BJ (cell line): ENCODE measurements at regions not wholly inside any gene's neighbourhood (a gene's known extent, or its start where the extent isn't known, plus 50 kb on each side); places are given as distances from the start of the nearest gene placed in this dataset.

ENCODE experiments used
- CTCF ChIA-PET: fragments of 350-600 bp; formaldehyde crosslinking; extraction: SDS; loops from one replicate; lab custom pipeline; 2021; ENCODE audit warnings: antibody characterized with exemption, inconsistent platforms; lab: Yijun Ruan, JAX
- POLR2A ChIA-PET: fragments of 300-600 bp; sonication (Branson Sonifier 250); formaldehyde crosslinking; extraction: SDS; loops from one replicate; lab custom pipeline; 2021; ENCODE audit warnings: antibody characterized with exemption; lab: Charles Lee
- DNase-seq: peaks from one replicate; pipeline ENCODE4 v3.0.0-alpha.2; 2011; ENCODE audit warnings: low read depth
- H3K27me3 ChIP-seq: 2 replicates; pipeline ENCODE4 v1.6.0; 2011; ENCODE audit warnings: low read length; ENCODE audit not compliant: control insufficient read depth, insufficient read depth
- H3K36me3 ChIP-seq: 2 replicates; pipeline ENCODE4 v1.5.1; 2011; ENCODE audit warnings: low read length; ENCODE audit not compliant: control insufficient read depth, insufficient read depth
- H3K4me3 ChIP-seq: 2 replicates; pipeline ENCODE4 v1.5.1; 2011; ENCODE audit warnings: low read depth, mild to moderate bottlenecking, control low read depth, low read length
- TF ChIP-seq, protein P1 (sequence below): IDR thresholded peaks from 2 replicates; pipeline ENCODE4 v1.5.1; 2011; ENCODE audit warnings: low read depth, mild to moderate bottlenecking, control low read depth, inconsistent platforms, low read length, moderate library complexity; ENCODE audit not compliant: insufficient read depth

DNA sequence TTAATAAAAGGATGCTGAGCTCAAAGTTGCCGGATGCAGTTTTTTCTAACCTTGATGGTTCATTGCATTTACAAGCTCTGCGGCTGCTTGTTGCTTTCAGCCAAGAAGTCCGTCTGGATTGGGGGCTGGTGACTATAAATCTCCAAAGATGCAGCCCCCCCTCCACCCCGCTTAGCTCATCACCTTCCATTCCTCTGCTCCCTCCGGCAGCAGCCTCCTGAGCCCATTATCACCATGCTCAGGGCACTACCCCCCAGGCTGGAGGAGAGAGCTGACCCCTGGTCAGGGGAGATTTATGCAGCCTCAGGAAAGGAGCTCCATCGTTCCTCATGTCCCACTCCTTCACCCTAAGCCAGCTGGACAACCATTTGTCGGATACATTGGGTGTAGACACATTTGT lies 55.3 kb upstream of the ZRANB1 start:
- H3K36me3 ChIP-seq = no peaks in the 10 kb centered on the region
- no peak for DNase-seq
- ChIA-PET POLR2A (no interaction called here), CTCF (interaction anchor here (2.5 kb wide), 1 partner anchor 10 kb away, joined by 8 read pairs; no protein-coding TSS in a partner anchor)
- TF ChIP-seq, protein P1, sequence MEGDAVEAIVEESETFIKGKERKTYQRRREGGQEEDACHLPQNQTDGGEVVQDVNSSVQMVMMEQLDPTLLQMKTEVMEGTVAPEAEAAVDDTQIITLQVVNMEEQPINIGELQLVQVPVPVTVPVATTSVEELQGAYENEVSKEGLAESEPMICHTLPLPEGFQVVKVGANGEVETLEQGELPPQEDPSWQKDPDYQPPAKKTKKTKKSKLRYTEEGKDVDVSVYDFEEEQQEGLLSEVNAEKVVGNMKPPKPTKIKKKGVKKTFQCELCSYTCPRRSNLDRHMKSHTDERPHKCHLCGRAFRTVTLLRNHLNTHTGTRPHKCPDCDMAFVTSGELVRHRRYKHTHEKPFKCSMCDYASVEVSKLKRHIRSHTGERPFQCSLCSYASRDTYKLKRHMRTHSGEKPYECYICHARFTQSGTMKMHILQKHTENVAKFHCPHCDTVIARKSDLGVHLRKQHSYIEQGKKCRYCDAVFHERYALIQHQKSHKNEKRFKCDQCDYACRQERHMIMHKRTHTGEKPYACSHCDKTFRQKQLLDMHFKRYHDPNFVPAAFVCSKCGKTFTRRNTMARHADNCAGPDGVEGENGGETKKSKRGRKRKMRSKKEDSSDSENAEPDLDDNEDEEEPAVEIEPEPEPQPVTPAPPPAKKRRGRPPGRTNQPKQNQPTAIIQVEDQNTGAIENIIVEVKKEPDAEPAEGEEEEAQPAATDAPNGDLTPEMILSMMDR = no peak
- no peak overlapping the region for H3K4me3 ChIP-seq
- H3K27me3 ChIP-seq = peaks cover 4% of the 10 kb centered on the region; the same call in 1 of the 2 replicates

DNA sequence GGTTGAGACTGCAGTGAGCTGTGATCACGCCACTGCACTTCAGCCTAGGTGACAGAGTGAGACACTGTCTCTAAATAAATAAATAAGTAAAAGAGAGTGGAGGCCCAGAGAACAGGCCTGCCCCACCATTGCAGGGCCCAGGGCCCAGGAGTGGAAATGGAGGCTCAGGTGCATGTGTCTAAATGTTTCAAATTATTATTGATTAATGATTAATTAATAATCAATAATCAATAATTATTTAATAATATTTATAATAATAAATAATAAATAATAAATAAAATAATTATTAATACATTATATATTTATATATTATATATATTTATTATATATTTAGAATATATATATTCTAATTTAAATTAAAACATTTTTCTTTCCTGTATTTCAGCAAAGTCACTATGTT lies 53.7 kb upstream of the ZRANB1 start:
- no peak for DNase-seq
- no peak overlapping the region for H3K4me3 ChIP-seq
- POLR2A ChIA-PET = no interaction called here
- TF ChIP-seq, protein P1 = no peak
- CTCF ChIA-PET = interaction anchor here (2.5 kb wide), 1 partner anchor 12 kb away, joined by 8 read pairs; no protein-coding TSS in a partner anchor
- H3K36me3 ChIP-seq = no peaks in the 10 kb centered on the region
- H3K27me3 ChIP-seq = peaks cover 4% of the 10 kb centered on the region; the same call in 1 of the 2 replicates

DNA sequence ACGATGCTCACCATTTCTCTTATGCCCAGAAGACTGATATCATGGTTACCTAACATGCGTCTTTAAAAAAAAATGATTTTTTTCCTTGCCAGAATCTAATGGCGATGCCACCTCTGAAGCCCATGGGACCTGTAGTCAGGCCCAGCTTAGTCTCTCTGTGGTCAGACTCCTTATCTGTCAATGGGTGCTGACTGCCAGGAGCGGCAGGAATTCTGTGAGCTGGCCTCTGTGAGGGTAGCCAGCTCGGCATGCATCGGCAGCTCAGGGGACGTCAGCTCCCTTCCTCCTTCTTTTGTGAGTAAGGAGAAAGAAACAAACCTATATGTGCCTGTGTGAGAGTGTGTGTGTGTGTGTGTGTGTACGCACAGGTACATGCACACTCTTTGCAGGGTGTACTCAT lies 49.9 kb upstream of the ZRANB1 start:
- ChIA-PET POLR2A (no interaction called here), CTCF (interaction anchor here (0.7 to 1.6 kb wide), 3 partner anchors 10 to 168 kb away, joined by 3 read pairs; no protein-coding TSS in a partner anchor)
- no peak for DNase-seq
- peaks cover 1% of the 10 kb centered on the region; the same call in 1 of the 2 replicates for H3K27me3 ChIP-seq
- TF ChIP-seq, protein P1 = no peak
- H3K4me3 ChIP-seq = no peak overlapping the region
- H3K36me3 ChIP-seq = no peaks in the 10 kb centered on the region
